ENCODE measurements at regions not wholly inside any gene's neighbourhood (a gene's known extent, or its start where the extent isn't known, plus 50 kb on each side); places are given as distances from the start of the nearest gene placed in this dataset.

DNA sequence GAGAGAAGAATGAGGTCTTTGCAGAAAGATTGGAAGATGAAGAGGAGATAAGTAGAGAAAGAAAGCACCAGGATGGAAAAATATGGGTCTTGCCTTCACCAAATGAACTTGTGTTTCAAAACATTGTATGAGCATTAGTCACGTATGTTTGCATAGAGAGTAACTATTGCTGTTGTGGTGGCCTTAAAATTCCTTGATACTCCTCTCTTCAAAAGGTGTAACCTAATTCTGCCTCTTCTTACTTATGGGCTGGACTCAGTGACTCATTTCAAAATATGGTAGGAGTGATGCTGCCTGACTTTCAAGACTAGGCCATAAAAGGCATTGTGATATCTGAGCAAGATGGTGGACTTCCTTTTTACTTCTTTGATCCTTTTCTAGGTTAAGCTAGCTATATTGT lies 228.7 kb upstream of the ZNF385D start:
- TF ChIP-seq, protein P1, sequence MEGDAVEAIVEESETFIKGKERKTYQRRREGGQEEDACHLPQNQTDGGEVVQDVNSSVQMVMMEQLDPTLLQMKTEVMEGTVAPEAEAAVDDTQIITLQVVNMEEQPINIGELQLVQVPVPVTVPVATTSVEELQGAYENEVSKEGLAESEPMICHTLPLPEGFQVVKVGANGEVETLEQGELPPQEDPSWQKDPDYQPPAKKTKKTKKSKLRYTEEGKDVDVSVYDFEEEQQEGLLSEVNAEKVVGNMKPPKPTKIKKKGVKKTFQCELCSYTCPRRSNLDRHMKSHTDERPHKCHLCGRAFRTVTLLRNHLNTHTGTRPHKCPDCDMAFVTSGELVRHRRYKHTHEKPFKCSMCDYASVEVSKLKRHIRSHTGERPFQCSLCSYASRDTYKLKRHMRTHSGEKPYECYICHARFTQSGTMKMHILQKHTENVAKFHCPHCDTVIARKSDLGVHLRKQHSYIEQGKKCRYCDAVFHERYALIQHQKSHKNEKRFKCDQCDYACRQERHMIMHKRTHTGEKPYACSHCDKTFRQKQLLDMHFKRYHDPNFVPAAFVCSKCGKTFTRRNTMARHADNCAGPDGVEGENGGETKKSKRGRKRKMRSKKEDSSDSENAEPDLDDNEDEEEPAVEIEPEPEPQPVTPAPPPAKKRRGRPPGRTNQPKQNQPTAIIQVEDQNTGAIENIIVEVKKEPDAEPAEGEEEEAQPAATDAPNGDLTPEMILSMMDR (IDR thresholded peaks at IDR 0.05), result no peak
- no peak for TF ChIP-seq POLR2A (IDR thresholded peaks at IDR 0.05)
